CD4-positive, alpha-beta T cell (primary cell): ENCODE measurements at regions not wholly inside any gene's neighbourhood (a gene's known extent, or its start where the extent isn't known, plus 50 kb on each side); places are given as distances from the start of the nearest gene placed in this dataset.

ENCODE experiments used
- ATAC-seq: fragments of 200-7000 bp; cut with Tn5 transposase; one replicate; pipeline ENCODE4 v1.10.0; 2022; ENCODE audit warnings: mild to moderate bottlenecking; ENCODE audit not compliant: poor library complexity
- CTCF ChIA-PET: fragments of 350-600 bp; sonication (Branson Sonifier 250); formaldehyde crosslinking; loops from one replicate; lab custom pipeline; 2021; ENCODE audit warnings: antibody characterized with exemption, inconsistent platforms; lab: Charles Lee
- POLR2A ChIA-PET: fragments of 350-600 bp; sonication (Branson Sonifier 250); formaldehyde crosslinking; loops from one replicate; lab custom pipeline; 2021; ENCODE audit warnings: antibody characterized with exemption, inconsistent platforms; lab: Charles Lee
- DNase-seq, 14 experiments: peaks; one replicate each; pipeline ENCODE4 v3.0.0-alpha.2; 2013 to 2020; ENCODE audit warnings: mixed read lengths in 2 of 14
- H3K27ac ChIP-seq, 2 donors: one replicate each; pipeline versions ENCODE4 v1.5.1 to v1.7.0; 2013; ENCODE audit warnings: low read length in 2 of 2, low read depth in 1 of 2, mild to moderate bottlenecking in 1 of 2
- H3K27me3 ChIP-seq, 2 experiments: 1 replicate in 1 of 2; 2 replicates in 1 of 2; pipeline versions ENCODE4 v1.6.1 to v1.7.0; 2013; ENCODE audit warnings: low read length in 2 of 2, control low read depth in 1 of 2, mild to moderate bottlenecking in 1 of 2, moderate library complexity in 1 of 2; ENCODE audit not compliant: insufficient read depth in 2 of 2, control insufficient read depth in 1 of 2
- H3K36me3 ChIP-seq: one replicate; pipeline ENCODE4 v1.6.1; 2013; ENCODE audit warnings: low read length, control low read depth; ENCODE audit not compliant: insufficient read depth
- H3K4me1 ChIP-seq: one replicate; pipeline ENCODE4 v1.6.1; 2013; ENCODE audit warnings: low read length, control low read depth; ENCODE audit not compliant: insufficient read depth
- H3K4me3 ChIP-seq: one replicate; pipeline ENCODE4 v1.5.1; 2013; ENCODE audit warnings: mild to moderate bottlenecking, low read length, moderate library complexity
- H3K9me3 ChIP-seq, 2 experiments: 1 replicate in 1 of 2; 2 replicates in 1 of 2; pipeline versions ENCODE4 v1.6.1 to v1.7.0; 2013; ENCODE audit warnings: low read length in 2 of 2, mild to moderate bottlenecking in 2 of 2, control low read depth in 1 of 2, moderate library complexity in 1 of 2; ENCODE audit not compliant: control insufficient read depth in 1 of 2, insufficient read depth in 1 of 2
- H3K27ac Mint-ChIP-seq: one replicate; pipeline ENCODE4 v1.8.0; 2020; ENCODE audit warnings: mixed read lengths
- H3K27me3 Mint-ChIP-seq: one replicate; pipeline ENCODE4 v1.8.0; 2021; ENCODE audit warnings: mixed read lengths
- H3K36me3 Mint-ChIP-seq: one replicate; pipeline ENCODE4 v1.8.0; 2021; ENCODE audit warnings: low read depth, mixed read lengths
- H3K4me1 Mint-ChIP-seq: one replicate; pipeline ENCODE4 v1.8.0; 2021; ENCODE audit warnings: low read depth, mixed read lengths
- H3K4me3 Mint-ChIP-seq: one replicate; pipeline ENCODE4 v1.8.0; 2020; ENCODE audit warnings: mild to moderate bottlenecking, mixed read lengths
- H3K9me3 Mint-ChIP-seq: one replicate; pipeline ENCODE4 v1.8.0; 2020; ENCODE audit warnings: mixed read lengths
- intact Hi-C, 2 experiments: fragments of 100-400 bp; cut with DNase I in 1 of 2; cut with micrococcal nuclease in 1 of 2; formaldehyde crosslinking; loops; one replicate each; pipeline versions ENCODE4 v1.15.1 to v1.9.0; 2023 to 2025; cut with DNase I, micrococcal nuclease
- TF ChIP-seq, protein P1 (sequence below): fragments of 200-600 bp; IDR thresholded peaks from one replicate; pipeline ENCODE4 v1.8.0; 2022; ENCODE audit warnings: antibody characterized with exemption, mild to moderate bottlenecking

DNA sequence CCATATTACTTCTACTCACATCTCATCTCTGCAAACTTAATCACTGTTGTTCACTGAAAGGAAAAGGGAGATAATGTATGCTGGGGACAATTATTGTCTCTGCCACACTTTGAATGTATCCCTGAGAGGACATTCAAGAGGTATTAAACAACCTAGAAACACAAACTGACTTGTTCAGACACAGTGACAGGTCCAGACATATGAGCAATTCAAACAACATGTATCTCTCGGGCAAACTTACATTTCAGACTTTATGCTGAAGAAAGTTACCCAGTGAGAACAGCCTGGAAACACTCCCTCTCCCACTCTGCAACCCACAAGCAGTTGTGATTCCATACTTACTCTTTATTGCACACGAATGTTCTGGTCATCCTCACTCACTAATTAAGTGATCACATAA is 968.7 kb upstream of the SLC10A2 start:
- H3K9me3 Mint-ChIP-seq, result peaks cover 6% of the 10 kb centered on the region
- no peak overlapping the region for H3K4me3 Mint-ChIP-seq
- intact Hi-C loops, result no loop called here
- ChIA-PET POLR2A (no interaction called here), CTCF (no interaction called here)
- TF ChIP-seq, protein P1, sequence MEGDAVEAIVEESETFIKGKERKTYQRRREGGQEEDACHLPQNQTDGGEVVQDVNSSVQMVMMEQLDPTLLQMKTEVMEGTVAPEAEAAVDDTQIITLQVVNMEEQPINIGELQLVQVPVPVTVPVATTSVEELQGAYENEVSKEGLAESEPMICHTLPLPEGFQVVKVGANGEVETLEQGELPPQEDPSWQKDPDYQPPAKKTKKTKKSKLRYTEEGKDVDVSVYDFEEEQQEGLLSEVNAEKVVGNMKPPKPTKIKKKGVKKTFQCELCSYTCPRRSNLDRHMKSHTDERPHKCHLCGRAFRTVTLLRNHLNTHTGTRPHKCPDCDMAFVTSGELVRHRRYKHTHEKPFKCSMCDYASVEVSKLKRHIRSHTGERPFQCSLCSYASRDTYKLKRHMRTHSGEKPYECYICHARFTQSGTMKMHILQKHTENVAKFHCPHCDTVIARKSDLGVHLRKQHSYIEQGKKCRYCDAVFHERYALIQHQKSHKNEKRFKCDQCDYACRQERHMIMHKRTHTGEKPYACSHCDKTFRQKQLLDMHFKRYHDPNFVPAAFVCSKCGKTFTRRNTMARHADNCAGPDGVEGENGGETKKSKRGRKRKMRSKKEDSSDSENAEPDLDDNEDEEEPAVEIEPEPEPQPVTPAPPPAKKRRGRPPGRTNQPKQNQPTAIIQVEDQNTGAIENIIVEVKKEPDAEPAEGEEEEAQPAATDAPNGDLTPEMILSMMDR, result no peak
- Histone ChIP-seq H3K9me3 (no peaks in the 10 kb centered on the region), H3K36me3 (no peaks in the 10 kb centered on the region), H3K4me3 (no peak overlapping the region), H3K27ac (no peak overlapping the region), H3K4me1 (no peaks in the 10 kb centered on the region), H3K27me3 (no peaks in the 10 kb centered on the region)
- H3K36me3 Mint-ChIP-seq, result no peaks in the 10 kb centered on the region
- no peak for DNase-seq
- no peak overlapping the region for H3K27ac Mint-ChIP-seq
- H3K27me3 Mint-ChIP-seq, result no peaks in the 10 kb centered on the region
- ATAC-seq, result no peak
- H3K4me1 Mint-ChIP-seq, result no peaks in the 10 kb centered on the region

DNA sequence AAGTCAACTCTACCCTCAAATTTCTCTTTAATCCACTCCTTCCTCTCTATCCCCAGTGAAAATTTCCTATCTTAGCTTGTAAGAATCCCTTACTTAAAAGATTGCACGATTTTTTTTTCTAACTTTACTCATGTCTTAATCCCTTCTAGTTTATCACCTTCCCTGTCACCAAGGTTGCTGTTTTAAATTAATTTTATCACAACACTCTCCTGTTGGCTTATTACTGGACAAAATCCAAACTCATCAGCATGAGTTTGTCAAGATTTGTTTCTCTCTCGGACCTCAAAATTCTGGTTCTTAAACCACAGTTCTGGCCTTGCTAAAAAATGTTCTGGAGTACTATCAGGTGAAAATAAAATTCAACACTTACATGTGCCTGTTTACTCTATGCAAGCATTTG is 959.1 kb upstream of the SLC10A2 start:
- no peaks in the 10 kb centered on the region for H3K36me3 ChIP-seq
- Mint-ChIP-seq H3K4me3 (no peak overlapping the region), H3K27ac (no peak overlapping the region), H3K36me3 (no peaks in the 10 kb centered on the region), H3K4me1 (no peaks in the 10 kb centered on the region), H3K9me3 (peaks cover 2% of the 10 kb centered on the region), H3K27me3 (no peaks in the 10 kb centered on the region)
- no peak for DNase-seq
- intact Hi-C loops, result no loop called here
- ChIA-PET CTCF (no interaction called here), POLR2A (no interaction called here)
- no peaks in the 10 kb centered on the region for H3K4me1 ChIP-seq
- H3K27me3 ChIP-seq, result no peaks in the 10 kb centered on the region
- no peak overlapping the region for H3K27ac ChIP-seq
- H3K4me3 ChIP-seq, result no peak overlapping the region
- TF ChIP-seq, protein P1, result no peak
- H3K9me3 ChIP-seq, result no peaks in the 10 kb centered on the region
- ATAC-seq, result no peak

DNA sequence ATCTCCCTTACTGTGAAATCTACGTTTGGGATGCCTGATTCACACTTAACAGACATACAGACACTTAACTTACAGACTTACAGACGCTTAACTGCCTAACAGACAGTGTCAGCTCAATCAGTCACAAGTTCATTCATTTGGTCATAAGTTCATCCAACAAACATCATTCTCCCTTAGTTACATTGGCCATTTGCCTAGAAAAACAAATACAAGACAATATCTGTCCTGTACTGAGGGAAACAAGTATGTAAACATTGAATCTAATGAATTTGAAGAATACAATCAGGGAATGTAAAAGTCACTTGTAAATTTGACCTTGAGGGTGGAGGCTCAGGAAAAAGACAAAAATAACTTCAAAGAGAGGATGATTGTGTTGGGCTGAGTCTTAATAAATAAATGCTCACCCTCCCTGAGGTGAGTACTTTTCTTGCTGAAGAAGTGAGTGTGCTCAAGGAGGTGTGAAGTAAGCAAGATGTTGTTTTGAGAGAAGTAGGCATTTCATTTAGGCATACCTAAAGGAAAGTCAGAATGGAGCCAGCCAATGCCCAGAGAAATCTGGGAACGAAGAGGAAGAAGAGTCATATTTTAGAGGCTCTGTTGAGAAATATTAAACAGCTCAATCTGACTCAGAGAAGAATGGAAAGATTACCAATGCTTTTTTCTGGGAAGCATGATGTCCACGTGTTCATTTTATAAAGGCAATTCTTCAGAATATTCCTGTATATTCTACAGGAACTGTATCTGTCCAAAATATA is 958.4 kb upstream of the SLC10A2 start:
- CTCF ChIA-PET, result no interaction called here
- Histone ChIP-seq H3K27ac (no peak overlapping the region), H3K9me3 (no peaks in the 10 kb centered on the region), H3K4me1 (no peaks in the 10 kb centered on the region), H3K27me3 (no peaks in the 10 kb centered on the region), H3K36me3 (no peaks in the 10 kb centered on the region), H3K4me3 (no peak overlapping the region)
- intact Hi-C loops, result no loop called here
- POLR2A ChIA-PET, result no interaction called here
- TF ChIP-seq, protein P1, result no peak
- Mint-ChIP-seq H3K9me3 (peaks cover 2% of the 10 kb centered on the region), H3K27ac (no peak overlapping the region), H3K27me3 (no peaks in the 10 kb centered on the region), H3K4me3 (no peak overlapping the region), H3K36me3 (no peaks in the 10 kb centered on the region), H3K4me1 (no peaks in the 10 kb centered on the region)
- ATAC-seq (no peak), DNase-seq (no peak)
